ENCODE measurements at regions not wholly inside any gene's neighbourhood (a gene's known extent, or its start where the extent isn't known, plus 50 kb on each side); places are given as distances from the start of the nearest gene placed in this dataset.
"Not testable (repeated sequence)": the region's sequence is repeated elsewhere in the genome, so short reads cannot be mapped to it uniquely, and the experiment has no call there.

DNA sequence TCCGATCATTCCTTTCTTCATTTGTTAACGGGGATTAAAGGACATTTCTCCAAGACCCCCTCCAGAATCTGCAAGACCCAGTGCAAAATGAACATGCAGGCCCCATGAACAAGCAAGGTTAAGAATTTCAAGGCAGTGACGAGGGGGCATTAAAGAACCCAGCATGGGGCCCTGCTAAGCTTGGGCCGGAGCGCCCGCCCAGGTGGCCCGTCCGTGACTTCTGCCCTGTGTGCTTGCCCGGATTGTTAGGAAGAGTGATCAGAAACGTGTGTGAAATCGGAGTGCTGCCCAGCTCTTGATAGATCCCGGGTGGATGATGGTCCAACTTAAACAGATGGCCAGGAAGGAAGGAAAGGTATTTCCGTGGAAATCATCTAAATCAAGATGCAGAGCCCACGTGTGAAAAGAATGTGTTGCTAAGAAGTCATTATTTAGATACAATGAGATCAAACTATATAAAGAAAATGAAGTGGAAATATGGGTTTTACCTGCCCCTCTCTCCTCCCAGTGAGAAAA is 213.6 kb downstream of the KLF6 start:
- DNase-seq (ENCODE audit: low read depth), result no peak

DNA sequence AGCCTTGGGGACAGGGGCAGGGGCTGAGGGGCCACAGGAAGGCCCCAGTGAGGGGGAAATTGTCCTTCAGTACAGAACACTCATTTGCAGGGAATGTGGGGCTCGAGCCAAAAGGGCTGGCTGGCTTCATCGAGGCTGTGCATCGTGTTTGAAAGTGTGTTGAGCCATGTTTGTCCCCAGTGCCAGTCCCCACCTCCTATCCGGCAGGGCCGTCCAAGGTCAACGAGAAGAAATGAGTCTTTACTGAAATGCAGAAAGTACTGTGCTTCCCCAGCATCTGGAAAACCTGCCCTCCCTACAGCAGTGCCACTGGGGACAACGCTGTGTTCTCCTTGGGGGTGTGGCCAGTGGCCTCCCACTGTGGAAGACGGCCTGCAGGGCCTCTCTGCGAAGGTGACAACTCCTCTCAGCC is 214.1 kb downstream of the KLF6 start:
- no peak for DNase-seq (ENCODE audit: low read depth)

GRCh38 chr10:3570131-3570729 is 214.8 kb downstream of the KLF6 start:
- DNase-seq (ENCODE audit: low read depth), result no peak

- no peak for DNase-seq (ENCODE audit: low read depth)
Observed at GRCh38 chr10:3568983-3569382, 216.0 kb downstream of the KLF6 start.

DNA sequence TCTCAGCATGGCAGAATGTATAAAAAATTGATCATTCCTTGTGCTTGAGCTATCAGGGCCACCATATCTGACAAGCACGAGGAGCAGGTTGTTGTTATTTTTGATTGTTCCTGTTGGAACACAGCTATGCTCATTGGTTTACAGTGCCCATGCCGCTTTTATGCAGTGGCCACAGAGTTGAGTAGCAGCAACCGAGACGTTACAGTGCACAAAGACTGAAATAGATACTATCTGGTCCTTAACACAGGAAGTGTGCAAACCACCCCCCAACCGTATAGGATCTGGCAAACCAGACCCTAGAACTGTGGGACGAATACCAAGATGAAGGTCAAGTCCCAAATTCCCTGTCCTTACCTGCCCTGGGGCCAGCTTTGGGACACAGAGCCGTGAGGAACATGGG is 216.6 kb downstream of the KLF6 start:
- no peak for DNase-seq (ENCODE audit: low read depth)

DNA sequence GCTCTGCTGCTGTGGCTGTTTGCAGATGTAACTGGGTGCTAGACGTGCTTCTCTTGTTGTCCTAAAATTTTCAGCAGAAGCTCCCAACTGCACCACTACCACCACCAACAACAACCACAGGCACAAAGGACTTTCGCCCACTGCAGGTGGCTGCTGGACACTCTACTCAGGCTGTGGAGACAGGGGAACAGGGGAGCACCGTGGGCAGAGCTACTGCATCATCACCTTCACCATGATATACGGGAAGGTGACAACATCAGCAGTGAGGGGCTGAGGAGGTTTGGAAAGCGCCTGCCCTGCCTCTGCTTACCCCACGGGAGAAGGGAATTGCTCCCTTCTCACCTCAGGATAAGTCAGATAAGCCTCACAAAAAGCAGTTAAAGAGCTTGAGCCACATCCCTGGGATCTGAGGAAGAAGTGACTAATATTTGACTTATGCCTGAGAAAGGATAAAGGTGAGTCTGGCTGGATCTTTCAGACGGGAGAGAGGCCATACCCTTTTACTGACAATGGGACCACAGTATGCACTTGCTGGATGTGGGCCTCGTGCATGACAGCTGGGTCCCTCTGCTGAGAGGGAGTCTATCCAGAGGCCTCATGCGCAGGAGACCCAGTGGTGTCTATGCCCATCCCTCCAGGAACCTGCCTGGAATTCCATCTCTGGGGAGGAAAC is 217.6 kb downstream of the KLF6 start:
- DNase-seq (ENCODE audit: low read depth), result no peak

GRCh38 chr10:3566627-3567026 is 218.4 kb downstream of the KLF6 start:
- DNase-seq (ENCODE audit: low read depth), result no peak

GRCh38 chr10:3564346-3565002 is 220.5 kb downstream of the KLF6 start:
- DNase-seq (ENCODE audit: low read depth), result no peak

DNA sequence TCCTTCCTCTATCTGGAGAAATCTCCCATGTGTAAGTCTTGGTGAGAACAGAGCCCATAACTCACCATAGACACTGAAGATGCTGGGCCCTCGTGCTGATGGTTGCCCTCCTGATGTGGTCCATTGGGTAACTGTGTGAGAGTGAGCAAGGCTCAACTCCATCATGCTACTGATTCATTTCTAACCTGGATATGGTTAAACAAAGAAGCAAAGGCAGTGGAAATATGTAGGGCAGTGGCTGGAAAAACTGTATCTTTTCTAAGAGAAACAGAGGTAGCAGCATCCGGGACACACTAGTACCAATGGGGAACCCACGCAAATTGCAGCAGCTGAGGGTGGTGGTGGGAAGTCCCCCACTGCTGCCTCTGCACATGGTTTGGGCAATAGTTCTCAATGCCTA is 221.7 kb downstream of the KLF6 start:
- no peak for DNase-seq (ENCODE audit: low read depth)

- DNase-seq (ENCODE audit: low read depth), result not testable (repeated sequence)
Observed at GRCh38 chr10:3560628-3561027, 224.4 kb downstream of the KLF6 start.

DNA sequence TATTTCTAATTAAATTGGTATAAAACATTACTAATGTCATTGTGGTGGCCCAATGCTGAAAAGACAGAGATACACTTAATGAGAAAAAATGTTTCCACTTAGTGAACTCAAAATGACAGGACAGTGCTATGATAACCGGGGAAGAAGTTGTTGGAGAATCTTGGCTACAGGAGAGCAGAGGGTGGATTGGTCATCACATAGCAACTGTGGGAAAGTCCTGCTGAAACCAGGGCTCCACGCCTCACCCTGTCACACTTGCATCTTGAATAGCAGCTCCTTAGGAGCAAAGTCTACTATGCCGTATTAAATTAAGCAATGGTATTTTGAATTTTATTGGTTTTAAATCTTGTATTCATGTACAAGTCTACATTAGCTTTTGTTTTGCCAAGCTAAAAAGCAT is 225.5 kb downstream of the KLF6 start:
- DNase-seq (ENCODE audit: low read depth), result no peak

GRCh38 chr10:3559011-3559410 is 226.0 kb downstream of the KLF6 start:
- no peak for DNase-seq (ENCODE audit: low read depth)

GRCh38 chr10:3556191-3557017 is 228.6 kb downstream of the KLF6 start:
- DNase-seq (ENCODE audit: low read depth), result not testable (repeated sequence)

DNA sequence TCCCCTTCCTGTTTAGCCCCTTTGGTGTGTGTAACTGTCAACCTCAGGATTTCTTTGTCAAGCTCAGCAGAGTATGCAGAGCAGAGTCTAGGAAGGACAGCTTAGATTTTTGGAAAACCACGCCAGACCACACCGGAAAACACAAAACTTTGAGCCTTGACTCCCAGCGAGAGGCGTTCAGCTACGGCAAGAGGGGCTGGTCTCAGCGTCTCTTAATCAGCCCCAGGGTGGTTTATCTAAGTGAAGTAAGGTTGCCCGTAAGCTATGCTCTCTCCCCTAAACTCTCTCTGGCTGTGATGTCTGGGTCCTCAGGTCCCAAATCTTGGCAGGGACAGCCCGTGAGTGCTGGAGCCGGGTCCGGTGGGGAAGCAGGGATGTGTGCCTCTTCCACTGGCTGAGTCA is 230.9 kb downstream of the KLF6 start:
- no peak for DNase-seq (ENCODE audit: low read depth)

DNA sequence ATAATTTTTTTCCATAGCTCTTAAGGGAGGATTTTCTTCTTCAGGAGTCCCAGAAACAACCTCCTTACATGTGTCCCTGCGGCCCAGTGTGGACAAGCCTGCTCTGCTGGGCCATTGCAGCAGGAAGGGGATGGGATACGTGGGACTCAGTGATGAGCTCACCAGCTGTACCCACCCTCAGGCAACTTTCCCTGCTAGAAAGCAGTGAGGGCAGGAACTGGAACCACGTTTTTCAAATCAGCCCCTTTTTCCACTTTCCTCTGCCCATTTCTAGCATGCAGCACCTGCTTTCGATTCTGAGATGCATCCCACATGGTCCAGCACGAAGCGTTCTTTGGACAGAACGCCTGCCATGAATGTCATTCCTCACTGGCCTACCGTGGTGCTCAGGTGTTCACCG is 232.7 kb downstream of the KLF6 start:
- no peak for DNase-seq (ENCODE audit: low read depth)

GRCh38 chr10:3551761-3552160 is 233.2 kb downstream of the KLF6 start:
- no peak for DNase-seq (ENCODE audit: low read depth)

- no peak for DNase-seq (ENCODE audit: low read depth)
Observed at GRCh38 chr10:3549118-3549517, 235.9 kb downstream of the KLF6 start.

DNA sequence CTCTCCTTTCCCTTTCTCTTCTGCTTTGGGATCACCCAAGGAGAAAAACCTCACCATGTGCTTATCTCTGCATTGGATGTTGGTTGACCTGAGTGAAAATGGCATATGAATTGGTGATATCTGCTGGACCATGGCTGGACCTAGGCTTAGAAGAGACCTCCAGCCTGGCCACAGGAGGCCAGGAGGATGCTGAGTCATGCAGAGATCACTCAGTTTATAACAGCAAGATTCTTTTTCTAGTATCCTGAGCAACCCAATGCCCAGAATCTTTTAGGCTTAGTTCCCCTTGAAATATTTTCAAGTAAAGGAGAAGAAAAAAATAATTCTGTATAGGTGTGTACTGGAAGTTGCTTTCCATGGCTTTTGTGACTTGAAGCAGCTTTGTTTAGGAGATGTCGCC is 236.3 kb downstream of the KLF6 start:
- DNase-seq (ENCODE audit: low read depth), result no peak

GRCh38 chr10:3548076-3548475 is 236.9 kb downstream of the KLF6 start:
- DNase-seq (ENCODE audit: low read depth), result no peak

- DNase-seq (ENCODE audit: low read depth), result no peak
Observed at GRCh38 chr10:3544561-3544960, 240.4 kb downstream of the KLF6 start.

DNA sequence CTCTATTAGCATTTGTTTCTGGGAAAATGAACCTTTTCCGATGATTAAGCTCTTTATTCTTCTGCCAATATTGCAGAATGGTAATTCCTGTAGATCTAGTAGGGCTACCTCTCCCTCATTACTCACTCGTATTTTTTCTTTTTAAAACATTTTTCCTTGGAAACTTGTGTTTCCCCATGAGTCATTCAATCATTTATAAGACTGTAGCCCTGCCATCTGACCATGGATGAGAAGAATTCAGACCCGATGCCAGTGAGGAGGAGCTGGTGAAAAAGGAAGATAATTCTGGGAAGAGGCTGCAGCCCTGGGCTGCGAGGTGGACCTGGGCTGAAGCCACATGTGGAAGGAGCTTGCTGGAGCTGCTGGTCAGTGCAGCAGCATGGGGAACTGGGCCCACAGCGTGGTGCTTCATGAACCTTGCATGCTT is 242.8 kb downstream of the KLF6 start:
- no peak for DNase-seq (ENCODE audit: low read depth)

- DNase-seq (ENCODE audit: low read depth), result no peak
Observed at GRCh38 chr10:3539696-3540383, 245.2 kb downstream of the KLF6 start.

All from T-helper 22 cell (primary cell).